H9 (cell line): ENCODE measurements at regions not wholly inside any gene's neighbourhood (a gene's known extent, or its start where the extent isn't known, plus 50 kb on each side); places are given as distances from the start of the nearest gene placed in this dataset.

Experiments
- DNase-seq: peaks from one replicate; pipeline ENCODE4 v3.0.0-alpha.2; 2017
- H2AFZ ChIP-seq: one replicate; pipeline ENCODE4 v1.6.1; 2013; ENCODE audit warnings: mild to moderate bottlenecking, low read length, control low read depth, moderate library complexity
- H2AK5ac ChIP-seq: 2 replicates; pipeline ENCODE4 v1.6.1; 2013; ENCODE audit warnings: low read length, control low read depth, mixed read lengths; ENCODE audit not compliant: insufficient read length
- H2BK120ac ChIP-seq: one replicate; pipeline ENCODE4 v1.6.1; 2013; ENCODE audit warnings: low read depth, mild to moderate bottlenecking, low read length, control low read depth, inconsistent platforms; ENCODE audit not compliant: poor library complexity, severe bottlenecking
- H2BK12ac ChIP-seq: 2 replicates; pipeline ENCODE4 v1.6.1; 2013; ENCODE audit warnings: low read length, control low read depth, mixed read lengths, low read depth; ENCODE audit not compliant: insufficient read length
- H2BK15ac ChIP-seq: 2 replicates; pipeline ENCODE4 v1.6.1; 2013; ENCODE audit warnings: low read depth, low read length, control low read depth
- H2BK20ac ChIP-seq: one replicate; pipeline ENCODE4 v1.6.1; 2013; ENCODE audit warnings: low read depth, mild to moderate bottlenecking, low read length, control low read depth, inconsistent platforms; ENCODE audit not compliant: poor library complexity, severe bottlenecking
- H2BK5ac ChIP-seq: 2 replicates; pipeline ENCODE4 v1.6.1; 2013; ENCODE audit warnings: low read length, control low read depth, mixed read lengths; ENCODE audit not compliant: insufficient read length
- H3K14ac ChIP-seq: 2 replicates; pipeline ENCODE4 v1.6.1; 2013; ENCODE audit warnings: low read length, control low read depth; ENCODE audit not compliant: insufficient read depth
- H3K18ac ChIP-seq: 2 replicates; pipeline ENCODE4 v1.6.1; 2013; ENCODE audit warnings: low read depth, mild to moderate bottlenecking, mixed read lengths, low read length, control low read depth; ENCODE audit not compliant: insufficient read length
- H3K23ac ChIP-seq: 2 replicates; pipeline ENCODE4 v1.6.1; 2013; ENCODE audit warnings: low read length, control low read depth, mixed read lengths, low read depth; ENCODE audit not compliant: insufficient read length
- H3K23me2 ChIP-seq: 2 replicates; pipeline ENCODE4 v1.6.1; 2013; ENCODE audit warnings: low read depth, mild to moderate bottlenecking, mixed read lengths, low read length, control low read depth; ENCODE audit not compliant: insufficient read length, poor library complexity, severe bottlenecking
- H3K27ac ChIP-seq: 2 replicates; pipeline ENCODE4 v1.5.1; 2013; ENCODE audit warnings: low read length, control low read depth, mixed read lengths, low read depth; ENCODE audit not compliant: insufficient read length
- H3K27me3 ChIP-seq: 2 replicates; pipeline ENCODE4 v1.6.1; 2013; ENCODE audit warnings: low read length, control low read depth, inconsistent platforms; ENCODE audit not compliant: insufficient read depth
- H3K4ac ChIP-seq: 2 replicates; pipeline ENCODE4 v1.6.1; 2013; ENCODE audit warnings: low read depth, mild to moderate bottlenecking, control low read depth, inconsistent platforms, low read length, moderate library complexity
- H3K4me1 ChIP-seq: 2 replicates; pipeline ENCODE4 v1.6.1; 2013; ENCODE audit warnings: low read length, control low read depth, inconsistent platforms; ENCODE audit not compliant: insufficient read depth
- H3K4me2 ChIP-seq: 2 replicates; pipeline ENCODE4 v1.6.1; 2013; ENCODE audit warnings: low read length, control low read depth, mixed read lengths; ENCODE audit not compliant: insufficient read length, insufficient read depth
- H3K56ac ChIP-seq: 2 replicates; pipeline ENCODE4 v1.6.1; 2013; ENCODE audit warnings: low read depth, mild to moderate bottlenecking, mixed read lengths, low read length, control low read depth; ENCODE audit not compliant: insufficient read length
- H3K79me1 ChIP-seq: 2 replicates; pipeline ENCODE4 v1.6.1; 2013; ENCODE audit warnings: low read depth, mild to moderate bottlenecking, moderate library complexity, low read length, control low read depth, inconsistent platforms; ENCODE audit not compliant: insufficient read depth, poor library complexity, severe bottlenecking
- H3K79me2 ChIP-seq: 2 replicates; pipeline ENCODE4 v1.6.1; 2013; ENCODE audit warnings: low read length, control low read depth, inconsistent platforms; ENCODE audit not compliant: insufficient read depth
- H3K9ac ChIP-seq: 2 replicates; pipeline ENCODE4 v1.6.1; 2013; ENCODE audit warnings: low read length, control low read depth, mixed read lengths; ENCODE audit not compliant: insufficient read length; ENCODE audit errors: extremely low read depth
- H3K9me3 ChIP-seq: one replicate; pipeline ENCODE4 v1.6.1; 2013; ENCODE audit warnings: low read depth, low read length, inconsistent platforms; ENCODE audit not compliant: control insufficient read depth
- H3T11ph ChIP-seq: one replicate; pipeline ENCODE4 v1.6.1; 2013; ENCODE audit warnings: mild to moderate bottlenecking, low read length, control low read depth, inconsistent platforms
- H4K20me1 ChIP-seq: one replicate; pipeline ENCODE4 v1.6.1; 2013; ENCODE audit not compliant: control insufficient read depth, insufficient read length, insufficient read depth
- H4K5ac ChIP-seq: 2 replicates; pipeline ENCODE4 v1.6.1; 2013; ENCODE audit warnings: low read depth, mild to moderate bottlenecking, mixed read lengths, low read length, control low read depth; ENCODE audit not compliant: insufficient read length
- H4K8ac ChIP-seq: replicated peaks from 2 replicates; pipeline ENCODE4 v1.6.1; 2013; ENCODE audit warnings: low read length, control low read depth, mixed read lengths, low read depth; ENCODE audit not compliant: insufficient read length
- H4K91ac ChIP-seq: 2 replicates; pipeline ENCODE4 v1.6.1; 2013; ENCODE audit warnings: low read depth, mild to moderate bottlenecking, moderate library complexity, mixed read lengths, low read length, control low read depth; ENCODE audit not compliant: insufficient read length
- H3K27ac Mint-ChIP-seq, 3 experiments: 2 replicates in 2 of 3; 3 replicates in 1 of 3; pipeline ENCODE4 v1.8.0; 2020 to 2021; ENCODE audit warnings: mixed read lengths in 3 of 3, mild to moderate bottlenecking in 1 of 3, moderate library complexity in 1 of 3
- H3K27me3 Mint-ChIP-seq: 2 replicates; pipeline ENCODE4 v1.8.0; 2021; ENCODE audit warnings: low read depth, mild to moderate bottlenecking, moderate library complexity, mixed read lengths
- H3K36me3 Mint-ChIP-seq, 3 experiments: 2 replicates in 2 of 3; 3 replicates in 1 of 3; pipeline ENCODE4 v1.8.0; 2020 to 2021; ENCODE audit warnings: low read depth in 3 of 3, mixed read lengths in 3 of 3; ENCODE audit not compliant: insufficient read depth in 1 of 3
- H3K4me1 Mint-ChIP-seq, 2 experiments: 2 replicates each; pipeline ENCODE4 v1.8.0; 2020; ENCODE audit warnings: mixed read lengths in 2 of 2
- H3K4me3 Mint-ChIP-seq, 2 experiments: 2 replicates in 1 of 2; 3 replicates in 1 of 2; pipeline ENCODE4 v1.8.0; 2020 to 2021; ENCODE audit warnings: mild to moderate bottlenecking in 2 of 2, mixed read lengths in 2 of 2, moderate library complexity in 1 of 2
- H3K9me3 Mint-ChIP-seq, 2 experiments: 2 replicates in 1 of 2; 3 replicates in 1 of 2; pipeline ENCODE4 v1.8.0; 2020; ENCODE audit warnings: mild to moderate bottlenecking in 2 of 2, mixed read lengths in 2 of 2, moderate library complexity in 1 of 2
- CTCF ChIP-seq: fragments of 200-600 bp; sonication (generic); conservative IDR thresholded peaks from 3 replicates; pipeline ENCODE4 v1.8.0; 2021; ENCODE audit warnings: antibody characterized with exemption, mild to moderate bottlenecking
- WGBS: extraction: QIAGEN DNeasy Blood & Tissue Kit; methylation state at CpG from one replicate; pipeline ENCODE4 v1.1.7; 2013; ENCODE audit warnings: missing lambda C conversion rate, low lambda C conversion rate, mixed read lengths; ENCODE audit not compliant: insufficient read length; ENCODE audit errors: extremely low coverage; 5-methylcytosine and 5-hydroxymethylcytosine counted together

GRCh38 chr2:39925312-39925711, 146.3 kb upstream of the THUMPD2 start:
- H3K56ac ChIP-seq, result no peak overlapping the region
- H3K4me1 ChIP-seq, result peaks cover 5% of the 10 kb centered on the region; the same call in 1 of the 2 replicates
- H3K4ac ChIP-seq, result no peak overlapping the region
- no peaks in the 10 kb centered on the region for H3K9me3 ChIP-seq
- no peaks in the 10 kb centered on the region for H3K23me2 ChIP-seq
- TF ChIP-seq CTCF, result no peak
- H3K79me1 ChIP-seq, result no peaks in the 10 kb centered on the region
- no peak overlapping the region for H3K14ac ChIP-seq
- H4K20me1 ChIP-seq, result no peaks in the 10 kb centered on the region
- no peak overlapping the region for H3K4me2 ChIP-seq
- H2AFZ ChIP-seq, result no peak overlapping the region
- no peak overlapping the region for H2BK15ac ChIP-seq
- no peak overlapping the region for H2BK20ac ChIP-seq
- H4K5ac ChIP-seq, result no peak overlapping the region
- Mint-ChIP-seq H3K4me1 (peaks cover 17 to 23% of the 10 kb centered on the region in 2 experiments), H3K27me3 (no peaks in the 10 kb centered on the region), H3K9me3 (no peaks in the 10 kb centered on the region), H3K4me3 (no peak overlapping the region), H3K36me3 (no peaks in the 10 kb centered on the region; a peak in 1 of 7 replicates), H3K27ac (peak overlapping the region in 1 of 3 experiments; percentile 45; a peak in 1 of 7 replicates)
- H2BK120ac ChIP-seq, result no peak overlapping the region
- H3K27ac ChIP-seq, result no peak overlapping the region
- no peak overlapping the region for H3T11ph ChIP-seq
- no peak overlapping the region for H3K18ac ChIP-seq
- no peaks in the 10 kb centered on the region for H3K79me2 ChIP-seq
- no peak overlapping the region for H2BK5ac ChIP-seq
- no peak overlapping the region for H3K23ac ChIP-seq
- no peak overlapping the region for H3K9ac ChIP-seq
- H4K91ac ChIP-seq, result no peak overlapping the region
- no peak overlapping the region for H2BK12ac ChIP-seq
- no peak for DNase-seq
- no CpG with 5 or more reads among the region's 3 CpGs for WGBS
- H4K8ac ChIP-seq, result no peak overlapping the region
- H3K27me3 ChIP-seq, result no peaks in the 10 kb centered on the region
- H2AK5ac ChIP-seq, result no peak overlapping the region
